GM18858 (cell line): ENCODE measurements at regions not wholly inside any gene's neighbourhood (a gene's known extent, or its start where the extent isn't known, plus 50 kb on each side); places are given as distances from the start of the nearest gene placed in this dataset.
"Not testable (repeated sequence)": the region's sequence is repeated elsewhere in the genome, so short reads cannot be mapped to it uniquely, and the experiment has no call there.

Experiments used
- ATAC-seq: cut with Tn5 transposase; IDR thresholded peaks from one replicate; pipeline ENCODE4 v1.9.1; 2021; ENCODE audit not compliant: unreplicated experiment

DNA sequence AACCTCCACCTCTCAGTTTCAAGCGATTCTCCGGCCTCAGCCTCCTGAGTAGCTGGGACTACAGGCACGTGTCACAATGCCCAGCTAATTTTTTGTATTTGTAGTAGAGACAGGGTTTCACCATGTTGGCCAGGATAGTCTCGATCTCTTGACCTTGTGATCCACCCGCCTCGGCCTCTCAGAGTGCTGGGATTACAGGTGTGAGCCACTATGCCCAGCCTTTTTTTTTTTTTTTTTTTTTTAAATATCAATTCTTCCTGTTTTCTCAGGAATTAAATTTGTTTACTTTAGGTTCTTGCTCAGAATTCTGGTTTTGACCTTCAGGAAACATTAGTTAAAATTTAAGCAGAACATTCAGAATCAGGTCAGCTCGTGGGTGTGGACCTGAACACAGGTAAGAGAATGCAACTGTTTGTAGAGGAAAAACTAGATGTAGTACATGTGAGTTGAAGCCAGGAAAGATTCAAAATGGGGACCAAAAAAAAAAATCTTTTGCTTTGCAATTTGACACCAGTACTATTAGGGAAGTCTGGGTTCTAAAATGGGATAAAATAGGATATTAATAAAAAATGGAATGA, 65.5 kb upstream of the ERV3-1 start:
- ATAC-seq = not testable (repeated sequence)

DNA sequence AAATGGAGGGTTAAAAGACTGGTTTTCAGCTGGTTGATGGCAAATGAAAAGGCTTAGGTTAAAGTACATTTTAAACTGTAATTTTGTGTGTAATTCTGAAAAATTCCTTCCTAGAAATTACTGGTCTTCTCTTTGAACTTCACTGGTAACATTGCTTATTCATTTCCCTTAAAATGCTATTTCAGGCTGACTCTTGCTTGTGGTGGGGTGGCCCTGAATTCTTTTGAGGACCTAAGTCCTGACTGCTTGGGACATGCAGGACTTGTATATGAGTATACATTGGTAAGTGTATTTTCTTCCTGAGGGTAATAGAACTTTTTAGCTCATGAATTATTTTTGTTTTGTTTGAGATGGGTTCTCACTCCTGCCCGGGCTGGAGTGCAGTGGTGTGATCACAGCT, 63.0 kb upstream of the ERV3-1 start:
- not testable (repeated sequence) for ATAC-seq

- ATAC-seq = not testable (repeated sequence)
Measured at GRCh38 chr7:65062566-65062965, 56.1 kb upstream of the ERV3-1 start.

- peak; percentile 77 for ATAC-seq
Measured at GRCh38 chr7:65059247-65059646, 52.8 kb upstream of the ERV3-1 start.
